ENCODE measurements at regions not wholly inside any gene's neighbourhood (a gene's known extent, or its start where the extent isn't known, plus 50 kb on each side); places are given as distances from the start of the nearest gene placed in this dataset.
"Not testable (repeated sequence)": the region's sequence is repeated elsewhere in the genome, so short reads cannot be mapped to it uniquely, and the experiment has no call there.

DNA sequence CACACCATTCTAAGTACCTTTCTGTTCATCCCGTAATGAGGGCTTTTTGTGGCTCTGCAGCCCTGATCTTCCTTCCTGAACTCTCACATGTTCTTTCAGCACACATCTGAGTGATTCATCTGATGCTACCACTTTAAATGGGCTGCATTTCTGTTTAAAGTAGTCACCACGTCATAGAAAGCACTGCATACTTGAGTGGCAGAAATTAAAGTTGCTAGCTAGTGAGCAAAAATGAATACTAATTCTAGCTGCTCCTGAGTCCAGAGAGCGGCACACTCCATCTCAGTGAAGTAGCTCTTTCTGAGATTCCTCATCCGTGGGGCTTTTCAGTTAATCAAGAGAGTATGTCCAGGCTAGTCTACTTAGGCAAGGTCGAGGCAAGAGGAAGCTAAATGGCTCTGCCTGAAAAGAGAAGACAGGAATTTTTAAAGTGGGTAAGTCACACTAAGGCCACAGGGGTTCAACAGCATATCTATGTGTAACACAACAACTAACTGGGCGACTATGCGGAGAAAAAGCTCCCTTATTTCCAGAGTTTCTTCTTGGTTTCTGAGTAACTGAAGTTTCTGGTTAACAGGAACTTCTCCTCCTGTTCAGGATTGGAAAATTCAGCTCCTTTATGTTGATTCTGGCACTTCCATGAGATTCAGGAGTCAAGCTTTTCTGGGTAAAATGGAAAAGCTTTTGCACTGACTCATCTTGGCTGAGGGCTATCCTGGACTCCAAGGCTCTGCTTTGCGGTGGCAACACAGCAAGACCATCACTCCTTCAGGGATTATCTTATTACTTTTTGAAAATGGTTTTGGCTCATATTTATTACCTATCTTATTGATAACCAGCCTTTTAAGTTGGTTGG lies 109.5 kb downstream of the TAF11L14 start:
- H3K4me3 ChIP-seq (ENCODE audit: control insufficient read depth, low read depth, low read length) = no peak overlapping the region
- TF ChIP-seq, protein P1, sequence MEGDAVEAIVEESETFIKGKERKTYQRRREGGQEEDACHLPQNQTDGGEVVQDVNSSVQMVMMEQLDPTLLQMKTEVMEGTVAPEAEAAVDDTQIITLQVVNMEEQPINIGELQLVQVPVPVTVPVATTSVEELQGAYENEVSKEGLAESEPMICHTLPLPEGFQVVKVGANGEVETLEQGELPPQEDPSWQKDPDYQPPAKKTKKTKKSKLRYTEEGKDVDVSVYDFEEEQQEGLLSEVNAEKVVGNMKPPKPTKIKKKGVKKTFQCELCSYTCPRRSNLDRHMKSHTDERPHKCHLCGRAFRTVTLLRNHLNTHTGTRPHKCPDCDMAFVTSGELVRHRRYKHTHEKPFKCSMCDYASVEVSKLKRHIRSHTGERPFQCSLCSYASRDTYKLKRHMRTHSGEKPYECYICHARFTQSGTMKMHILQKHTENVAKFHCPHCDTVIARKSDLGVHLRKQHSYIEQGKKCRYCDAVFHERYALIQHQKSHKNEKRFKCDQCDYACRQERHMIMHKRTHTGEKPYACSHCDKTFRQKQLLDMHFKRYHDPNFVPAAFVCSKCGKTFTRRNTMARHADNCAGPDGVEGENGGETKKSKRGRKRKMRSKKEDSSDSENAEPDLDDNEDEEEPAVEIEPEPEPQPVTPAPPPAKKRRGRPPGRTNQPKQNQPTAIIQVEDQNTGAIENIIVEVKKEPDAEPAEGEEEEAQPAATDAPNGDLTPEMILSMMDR (conservative IDR thresholded peaks at IDR 0.05; ENCODE audit: control insufficient read depth, insufficient read depth, low read depth, low read length) = no peak
- peak; percentile 54 for DNase-seq (ENCODE audit: low read depth)

DNA sequence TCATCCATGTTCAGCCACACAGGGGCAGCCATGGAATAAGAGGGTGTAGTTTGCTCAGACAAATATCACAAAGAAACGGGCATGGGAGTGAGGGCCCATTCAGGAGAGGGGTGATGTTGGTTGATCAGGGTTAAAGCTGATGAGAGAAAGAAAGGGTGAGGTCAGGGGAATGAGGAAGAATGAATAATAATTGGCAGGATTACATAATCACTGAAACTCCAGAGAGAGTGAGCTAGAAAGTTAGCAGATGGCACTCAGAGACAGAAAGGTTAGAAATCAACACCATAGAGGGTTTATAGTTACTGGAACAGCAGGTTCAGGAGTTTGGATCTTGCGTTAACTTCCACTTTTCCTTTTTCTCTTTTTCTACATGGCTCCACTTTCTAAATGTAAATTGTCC lies 113.9 kb downstream of the TAF11L14 start:
- TF ChIP-seq, protein P1 (conservative IDR thresholded peaks at IDR 0.05; ENCODE audit: control insufficient read depth, insufficient read depth, low read depth, low read length) = no peak
- no peak overlapping the region for H3K4me3 ChIP-seq (ENCODE audit: control insufficient read depth, low read depth, low read length)

DNA sequence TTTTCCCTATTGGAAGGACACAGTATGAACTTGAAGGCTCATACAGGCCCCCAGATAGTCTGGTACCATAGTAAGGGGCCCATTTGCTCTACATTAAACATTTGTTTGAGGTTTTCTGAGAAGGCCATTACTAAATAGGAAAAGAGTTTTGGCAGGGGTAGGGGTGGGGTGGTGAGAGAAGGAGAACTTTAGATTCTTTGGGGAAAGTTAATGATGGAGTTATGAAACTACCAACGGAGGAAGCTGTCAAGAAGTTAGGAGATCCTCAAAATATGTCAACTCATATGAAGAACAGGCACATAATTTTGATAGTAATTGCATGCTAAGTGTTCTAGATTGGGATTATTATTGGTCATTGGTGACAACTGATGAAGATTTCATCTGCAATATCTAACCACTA lies 114.7 kb downstream of the TAF11L14 start:
- TF ChIP-seq, protein P1 (conservative IDR thresholded peaks at IDR 0.05; ENCODE audit: control insufficient read depth, insufficient read depth, low read depth, low read length) = no peak
- no peak overlapping the region for H3K4me3 ChIP-seq (ENCODE audit: control insufficient read depth, low read depth, low read length)
- no peak for DNase-seq (ENCODE audit: low read depth)

More for the DNA sequence above, 113.9 kb downstream of the TAF11L14 start:
- no peak for DNase-seq (ENCODE audit: low read depth)

DNA sequence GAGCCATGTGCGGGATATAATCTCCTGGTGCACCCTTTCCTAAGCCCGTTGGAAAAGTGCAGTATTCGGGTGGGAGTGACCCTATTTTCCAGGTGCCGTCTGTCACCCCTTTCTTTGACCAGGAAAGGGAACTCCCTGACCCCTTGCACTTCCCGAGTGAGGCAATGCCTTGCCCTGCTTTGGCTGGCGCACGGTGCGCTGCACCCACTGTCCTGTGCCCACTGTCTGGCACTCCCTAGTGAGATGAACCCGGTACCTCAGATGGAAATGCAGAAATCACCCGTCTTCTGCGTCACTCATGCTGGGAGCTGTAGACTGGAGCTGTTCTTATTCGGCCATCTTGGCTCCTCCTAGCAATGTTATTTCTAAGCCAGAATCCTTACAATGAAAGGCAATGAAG lies 121.1 kb downstream of the TAF11L14 start:
- H3K4me3 ChIP-seq (ENCODE audit: control insufficient read depth, low read depth, low read length); DNase-seq (ENCODE audit: low read depth): not testable (repeated sequence)

DNA sequence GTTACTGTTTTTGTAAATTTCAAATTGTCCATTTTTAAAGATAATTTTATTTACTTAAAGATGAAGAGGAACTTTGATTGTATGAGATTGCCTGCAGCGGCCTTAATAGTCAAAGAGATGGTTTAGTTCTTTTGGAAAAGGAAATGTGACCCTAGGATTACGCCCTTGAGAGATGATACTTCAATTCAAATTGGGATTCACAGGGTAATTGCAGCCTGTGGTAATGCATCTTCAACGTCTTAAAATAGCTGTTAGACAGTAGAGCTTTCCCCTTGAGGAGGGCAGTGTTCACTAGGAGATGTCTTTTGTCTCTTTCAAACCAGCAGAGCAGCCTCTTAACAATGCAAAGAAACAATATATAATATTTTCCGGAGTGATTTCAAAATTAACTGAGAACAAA lies 127.1 kb downstream of the TAF11L14 start:
- TF ChIP-seq, protein P1 (conservative IDR thresholded peaks at IDR 0.05; ENCODE audit: control insufficient read depth, insufficient read depth, low read depth, low read length) = no peak
- no peak overlapping the region for H3K4me3 ChIP-seq (ENCODE audit: control insufficient read depth, low read depth, low read length)
- no peak for DNase-seq (ENCODE audit: low read depth)

DNA sequence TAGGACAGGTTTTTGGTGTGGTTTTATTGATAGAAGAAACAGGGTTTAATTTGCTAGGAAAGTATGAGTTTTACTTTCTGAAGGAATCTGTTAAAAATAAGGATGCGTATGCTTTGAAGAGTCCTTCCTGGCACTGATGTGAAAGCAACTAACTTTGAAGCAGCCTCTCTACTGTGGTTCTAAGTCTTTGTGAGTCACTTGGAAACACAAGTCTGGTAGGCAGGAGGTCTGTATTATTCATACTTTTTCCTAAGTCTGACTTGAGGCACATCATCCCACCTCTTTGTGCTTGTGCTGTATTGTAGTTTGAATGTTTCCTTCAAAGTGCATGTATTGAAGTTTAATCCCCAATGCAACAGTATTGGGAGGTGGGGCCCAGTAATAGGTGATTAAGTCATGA lies 129.0 kb downstream of the TAF11L14 start:
- peak; percentile 10 for DNase-seq (ENCODE audit: low read depth)
- TF ChIP-seq, protein P1 (conservative IDR thresholded peaks at IDR 0.05; ENCODE audit: control insufficient read depth, insufficient read depth, low read depth, low read length) = no peak
- no peak overlapping the region for H3K4me3 ChIP-seq (ENCODE audit: control insufficient read depth, low read depth, low read length)

DNA sequence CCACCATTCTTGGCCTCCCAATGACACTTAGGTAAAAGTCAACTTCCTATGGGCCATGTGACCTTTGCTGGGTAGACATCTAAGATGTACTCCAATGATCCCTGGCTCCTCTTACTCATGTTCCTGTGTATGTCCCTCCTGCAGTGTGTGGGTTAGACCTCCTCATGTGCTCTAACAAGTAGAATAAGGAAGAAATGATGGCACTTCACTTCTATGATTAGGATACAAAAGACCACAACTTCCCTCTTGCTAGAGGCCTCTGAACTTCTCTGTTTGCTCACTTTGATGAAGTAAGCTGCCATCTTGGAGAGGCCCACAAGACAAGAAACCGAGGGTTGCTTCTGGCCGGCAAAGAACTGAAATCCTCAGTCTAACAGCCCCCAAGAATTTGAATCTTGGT lies 131.8 kb downstream of the TAF11L14 start:
- DNase-seq (ENCODE audit: low read depth) = no peak
- TF ChIP-seq, protein P1 (conservative IDR thresholded peaks at IDR 0.05; ENCODE audit: control insufficient read depth, insufficient read depth, low read depth, low read length) = no peak
- no peak overlapping the region for H3K4me3 ChIP-seq (ENCODE audit: control insufficient read depth, low read depth, low read length)
